HG02588 (cell line): ENCODE measurements at regions not wholly inside any gene's neighbourhood (a gene's known extent, or its start where the extent isn't known, plus 50 kb on each side); places are given as distances from the start of the nearest gene placed in this dataset.

Experiments used
- ATAC-seq: cut with Tn5 transposase; IDR thresholded peaks from one replicate; pipeline ENCODE4 v1.9.1; 2021; ENCODE audit warnings: mild to moderate bottlenecking, moderate library complexity; ENCODE audit not compliant: unreplicated experiment

DNA sequence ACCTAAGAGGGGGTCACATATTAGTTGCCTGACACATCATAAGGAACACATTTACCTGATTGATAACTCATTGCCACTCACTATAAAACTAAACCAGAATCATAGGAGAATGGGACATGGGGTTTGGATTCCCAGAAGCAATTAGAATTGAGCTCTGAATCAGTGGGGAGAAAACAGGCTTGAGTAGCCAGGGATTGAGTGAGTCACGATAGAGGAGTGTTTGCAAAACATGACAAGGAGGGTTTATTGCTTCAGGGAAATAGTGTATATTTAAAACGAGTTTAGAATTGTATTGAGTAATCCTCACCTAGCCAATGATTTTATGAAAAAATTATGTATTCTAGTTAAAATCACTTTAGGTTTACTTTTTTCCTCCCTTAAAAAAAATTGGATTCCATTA is 101.1 kb upstream of the THRB start:
- ATAC-seq = no peak

DNA sequence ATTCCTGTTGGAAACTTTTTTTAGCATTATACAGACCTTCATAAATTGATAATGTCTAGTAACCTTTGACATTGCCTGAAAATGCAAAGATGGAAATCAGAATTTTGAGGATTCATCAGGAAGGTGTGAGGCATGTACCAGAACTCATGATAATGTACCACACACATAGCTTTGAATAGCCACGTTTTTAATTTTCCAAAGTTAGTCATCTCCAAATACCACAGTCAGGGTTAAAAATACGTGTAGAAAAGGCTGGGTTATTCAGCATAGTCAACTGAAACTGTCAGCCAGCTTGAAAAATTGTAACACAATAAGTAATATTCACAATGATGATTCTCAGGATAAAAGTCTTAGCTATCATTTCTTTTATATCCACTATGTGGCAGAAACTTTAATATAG is 102.0 kb upstream of the THRB start:
- no peak for ATAC-seq

DNA sequence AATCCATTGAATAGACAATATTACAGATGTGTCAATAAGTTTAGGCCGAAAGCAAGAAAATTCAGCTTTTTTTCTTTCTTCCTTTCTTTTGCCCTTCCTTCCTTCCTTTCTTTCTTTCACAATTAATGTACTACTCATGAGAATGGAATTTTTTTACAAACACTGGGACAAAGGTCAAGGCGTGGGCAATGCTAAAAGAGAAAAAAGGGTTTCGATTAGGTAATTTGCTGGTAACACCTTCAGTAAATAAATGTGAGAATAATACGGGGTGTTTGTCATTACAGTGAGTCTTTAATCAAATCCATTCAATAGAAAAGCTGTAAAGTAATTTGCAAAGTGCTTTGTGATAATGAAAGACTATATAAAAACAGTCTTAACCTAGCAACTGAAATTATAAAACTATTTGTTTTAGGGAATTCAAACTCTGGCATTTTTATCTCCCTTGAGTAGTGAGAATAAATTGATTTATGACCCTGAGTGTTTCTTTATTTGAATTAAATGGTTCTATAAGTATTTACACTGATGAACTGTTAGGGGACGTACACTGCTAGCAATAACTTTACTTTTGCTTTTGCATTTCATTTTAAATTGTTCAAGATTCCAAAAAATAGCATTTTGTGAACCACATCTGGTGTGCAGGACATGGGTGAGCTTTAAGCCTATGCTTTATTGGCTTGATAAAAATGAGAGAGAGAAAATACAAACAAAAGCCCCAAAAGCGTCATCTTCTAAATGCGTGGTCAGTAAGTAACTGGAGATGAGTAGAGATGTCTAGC is 104.2 kb upstream of the THRB start:
- no peak for ATAC-seq

DNA sequence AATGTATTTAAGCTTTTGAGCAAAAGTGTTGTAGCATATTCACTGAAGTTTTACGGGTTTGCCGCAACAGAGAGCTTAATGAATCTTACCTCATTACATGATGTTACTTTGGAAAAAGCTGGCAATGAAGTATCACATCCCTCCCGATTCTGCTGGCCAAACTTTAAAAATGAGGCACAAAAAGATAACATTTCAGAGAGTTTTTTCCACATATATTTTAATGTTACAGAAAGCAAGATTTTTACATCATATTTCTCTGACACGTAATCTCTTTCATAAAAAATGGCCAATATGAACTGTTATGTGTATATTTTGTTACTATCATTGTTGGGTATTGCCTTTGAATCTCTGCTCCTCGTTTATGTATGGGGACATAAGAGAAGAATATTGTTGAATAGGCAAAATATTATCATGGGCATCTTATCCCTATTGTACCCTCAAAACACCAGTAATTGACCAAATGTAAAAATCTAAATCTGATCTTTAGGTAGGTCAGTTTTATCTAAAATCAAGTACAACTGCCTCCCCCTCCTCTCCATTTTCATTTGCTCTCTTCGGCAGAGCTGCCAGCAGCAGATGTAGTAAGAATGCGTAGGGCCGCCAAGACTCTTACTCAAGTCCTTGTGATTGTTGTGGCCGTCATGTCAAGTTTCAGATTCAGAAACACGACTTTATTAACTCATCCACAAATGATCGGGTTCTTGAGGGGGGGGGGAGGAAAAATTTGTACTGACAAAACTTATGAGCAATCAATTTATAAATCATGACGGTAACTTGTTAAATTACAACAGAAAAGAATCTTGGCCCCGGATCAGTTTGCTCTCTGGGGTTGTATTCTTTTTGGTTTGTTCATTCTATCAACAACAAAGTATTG is 106.7 kb upstream of the THRB start:
- ATAC-seq = no peak

DNA sequence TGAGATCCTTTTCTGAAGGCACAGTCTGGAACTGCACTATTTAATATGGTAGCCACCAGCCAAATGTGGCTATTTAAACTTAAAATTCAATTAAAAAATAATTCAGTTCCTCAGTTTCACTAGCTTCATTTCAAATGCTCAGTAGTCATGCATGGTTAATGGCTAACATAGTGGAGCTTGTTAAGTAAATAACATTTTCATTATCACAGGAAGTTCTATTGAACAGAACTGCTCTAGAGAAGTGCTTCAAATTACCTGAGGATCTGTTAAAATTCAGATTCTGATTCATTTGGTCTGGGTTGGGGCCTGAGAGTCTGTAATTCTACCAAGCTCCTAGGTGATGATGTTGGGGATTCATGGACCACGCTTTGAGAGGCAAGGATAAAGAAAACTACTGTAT is 109.6 kb upstream of the THRB start:
- ATAC-seq = no peak

DNA sequence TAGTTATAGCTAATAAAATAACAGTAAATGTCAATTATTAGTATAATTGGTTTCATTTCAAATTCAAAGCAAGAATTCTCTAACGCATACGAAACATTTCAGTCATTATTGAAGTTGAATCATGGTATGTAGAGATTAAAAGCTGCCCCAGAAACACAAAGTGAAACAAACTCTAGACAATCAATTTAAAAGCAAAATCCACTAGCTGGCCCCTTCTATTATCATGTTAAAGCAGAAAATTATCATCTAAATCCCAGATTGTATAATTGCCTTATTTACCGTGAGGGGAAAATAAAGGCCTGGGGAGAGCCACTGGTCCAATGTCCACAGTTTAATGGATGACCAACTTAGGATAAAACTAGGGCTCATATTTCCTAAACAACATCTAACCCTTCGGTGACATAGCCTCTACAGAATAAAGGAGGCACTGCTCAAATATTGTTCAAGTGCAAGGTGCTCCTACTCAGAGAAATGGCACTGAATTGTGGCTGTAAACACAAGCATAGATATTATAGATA is 110.9 kb upstream of the THRB start:
- ATAC-seq = no peak

DNA sequence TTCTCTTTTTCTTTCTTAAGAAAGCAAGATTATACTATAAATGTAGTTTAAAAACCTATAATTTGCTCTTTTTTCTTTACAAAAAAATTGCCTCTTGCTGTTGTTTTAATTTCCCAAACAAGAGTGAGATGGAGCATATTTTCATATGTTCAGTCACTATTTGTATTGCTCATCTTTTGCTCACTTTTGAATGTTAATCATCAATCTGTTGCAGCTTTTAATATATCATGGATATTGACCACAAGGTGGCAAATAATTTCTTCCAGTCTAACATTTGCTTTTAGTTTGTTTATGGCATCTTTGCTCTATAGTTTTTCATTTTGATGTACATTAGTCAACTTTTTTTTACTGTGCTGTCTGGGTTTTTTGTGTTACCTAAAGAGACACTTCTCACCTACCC is 112.6 kb upstream of the THRB start:
- ATAC-seq = no peak

DNA sequence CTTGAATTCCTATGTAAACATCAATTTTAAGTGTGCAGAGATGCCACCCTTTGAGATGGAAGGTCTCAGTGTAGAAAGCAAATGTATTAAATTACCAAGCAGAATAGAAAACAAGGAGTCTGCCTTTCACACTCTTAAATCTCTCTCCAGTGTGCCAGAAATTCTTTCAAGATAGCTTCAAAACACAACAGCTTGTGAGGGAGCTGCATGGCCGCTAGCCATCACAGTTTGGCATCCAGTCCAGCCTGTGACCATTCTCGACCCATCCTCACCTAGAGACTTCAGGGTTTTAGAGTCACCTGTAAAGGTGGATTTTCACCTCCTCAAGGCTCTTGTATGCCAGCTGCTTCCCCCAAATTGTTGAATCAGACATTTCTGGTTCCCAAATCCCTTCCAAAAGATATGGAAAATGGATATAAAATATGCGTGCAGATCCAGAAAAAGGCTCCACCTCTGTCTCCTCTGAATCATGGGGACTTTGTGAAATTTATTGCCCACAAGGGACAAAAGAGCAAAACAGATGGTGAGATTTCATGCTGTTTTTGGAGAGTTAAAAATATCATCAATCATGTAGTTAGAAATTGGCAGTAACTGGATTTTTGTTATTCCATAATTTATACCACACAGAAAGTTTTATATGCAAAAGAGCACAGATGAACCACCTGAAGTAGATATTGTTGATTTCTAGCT is 114.2 kb upstream of the THRB start:
- no peak for ATAC-seq

DNA sequence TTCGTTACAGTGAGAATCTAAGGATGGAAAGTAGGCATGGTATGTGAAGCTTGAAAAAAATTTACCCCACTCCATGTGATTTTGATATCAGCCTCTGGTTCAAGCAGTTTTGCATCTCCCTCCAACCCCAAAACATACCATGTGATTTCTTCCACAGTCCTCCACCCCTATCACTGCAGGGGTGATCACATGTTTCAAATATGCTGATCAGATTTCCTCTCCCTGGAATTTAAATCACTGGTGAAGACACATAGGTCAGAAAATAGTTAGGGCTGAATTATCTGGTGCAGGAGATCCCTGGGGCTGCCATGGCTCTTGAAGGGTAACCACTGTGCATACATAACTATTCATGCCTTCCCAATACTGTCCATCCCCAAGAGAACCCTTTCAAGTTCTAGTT is 119.7 kb upstream of the THRB start:
- ATAC-seq = no peak

DNA sequence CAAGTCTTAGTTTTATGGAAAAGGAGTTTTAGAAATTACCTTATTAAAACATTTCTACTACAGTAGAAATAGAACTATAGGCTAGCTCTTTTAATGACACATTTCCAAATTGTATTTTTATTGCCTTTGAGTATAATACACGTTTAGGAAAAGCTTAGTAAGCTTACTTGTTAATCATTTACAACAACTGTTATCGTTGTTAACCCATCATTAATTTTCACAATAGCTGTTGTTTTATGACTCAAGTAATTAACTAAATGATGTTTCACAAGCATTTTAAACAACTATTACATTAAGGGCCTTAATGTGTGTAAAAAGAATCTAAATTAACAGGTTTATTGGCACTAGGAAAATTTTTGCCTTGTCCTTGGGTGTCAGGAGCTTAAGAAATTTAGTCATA is 120.5 kb upstream of the THRB start:
- no peak for ATAC-seq

DNA sequence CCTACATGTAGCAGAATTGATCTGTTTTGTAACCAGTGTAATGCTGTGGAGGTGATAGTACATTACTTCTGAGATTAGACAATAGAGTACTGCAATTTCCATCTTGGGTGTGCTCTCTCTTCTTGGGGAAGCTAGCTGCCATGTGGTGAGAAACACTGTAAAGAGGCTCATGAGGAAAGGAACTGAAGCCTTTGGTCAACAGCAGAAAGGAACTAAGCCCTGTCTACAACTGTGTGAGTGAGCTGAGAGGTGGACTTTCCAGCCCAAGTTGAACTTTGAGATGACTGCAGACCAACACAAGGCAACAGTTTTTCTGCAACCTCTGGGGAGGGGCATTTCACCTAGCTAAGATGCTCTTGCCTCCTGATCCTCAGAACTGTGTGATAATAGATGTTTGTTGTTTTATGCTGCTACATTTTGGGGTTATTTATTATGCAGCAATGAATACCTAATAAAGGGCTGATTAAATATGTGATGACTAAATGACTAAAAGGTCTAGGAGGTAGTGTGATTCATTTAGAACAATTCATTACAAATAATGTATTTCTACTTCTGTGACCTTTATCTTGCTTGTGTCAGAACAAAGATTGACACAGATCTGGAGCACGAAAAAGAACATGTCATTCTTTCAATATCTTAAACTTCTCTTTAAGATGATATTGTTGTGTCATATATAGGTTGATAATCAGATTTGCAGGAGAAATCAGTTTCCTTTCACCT is 121.6 kb upstream of the THRB start:
- no peak for ATAC-seq

DNA sequence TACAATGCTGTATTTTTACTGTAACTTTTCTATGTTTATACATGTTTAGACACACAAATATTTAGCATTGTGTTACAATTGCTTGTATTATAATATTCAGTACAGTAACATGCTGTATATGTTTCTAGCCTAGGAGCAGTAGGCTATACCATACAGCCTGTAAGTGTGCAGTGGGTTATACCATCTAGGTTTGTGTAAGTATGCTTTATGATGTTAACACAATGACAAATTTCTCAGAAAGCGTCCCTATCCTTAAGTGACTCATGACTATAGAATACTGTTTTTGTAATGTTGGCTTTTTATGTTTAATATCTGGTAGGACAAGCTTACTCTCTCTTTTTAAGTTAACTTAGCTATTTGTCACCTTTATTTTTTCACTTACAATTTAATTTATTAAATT is 127.5 kb upstream of the THRB start:
- no peak for ATAC-seq

DNA sequence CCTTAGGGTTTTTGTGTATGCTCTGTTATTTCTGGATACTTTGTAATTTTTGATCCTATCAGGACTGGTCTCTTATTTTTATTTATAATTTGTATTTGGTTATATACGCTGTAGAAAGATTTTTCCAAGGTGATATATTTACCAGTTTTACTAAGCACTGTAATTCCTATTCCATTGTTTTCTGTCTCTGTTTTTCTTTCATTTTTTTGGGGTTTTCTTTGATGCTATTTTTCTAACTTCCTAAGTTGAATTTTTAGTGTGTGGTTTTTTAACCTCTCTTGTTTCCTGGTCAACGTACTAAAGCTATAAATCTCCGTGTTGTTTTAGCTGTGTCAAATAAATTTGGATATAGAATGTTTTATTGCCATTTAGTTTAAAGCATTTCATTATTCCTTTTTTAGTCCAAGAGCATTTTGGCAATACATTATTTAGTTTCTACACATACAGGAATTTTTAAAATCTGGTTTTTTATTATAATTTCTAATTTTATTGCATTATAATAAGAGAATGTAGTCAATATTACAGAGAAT is 128.1 kb upstream of the THRB start:
- no peak for ATAC-seq

DNA sequence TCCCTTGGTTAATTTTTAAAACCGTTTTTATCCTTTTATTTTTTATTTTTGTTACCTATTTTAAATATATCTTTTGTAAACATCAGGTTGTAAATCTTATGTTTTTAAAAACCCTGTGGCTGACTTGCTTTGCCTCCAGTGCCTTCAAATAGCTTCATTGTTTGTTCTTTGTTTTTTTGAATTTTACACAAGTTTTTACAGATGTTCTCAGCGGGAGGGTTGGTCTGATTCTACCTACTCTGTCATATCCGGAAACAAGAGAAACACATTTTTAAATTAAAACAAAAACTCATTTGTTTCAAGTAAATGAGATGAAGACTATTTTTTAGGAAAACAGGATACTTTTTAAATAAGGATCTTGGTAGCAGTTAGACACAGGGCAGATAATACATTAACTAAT is 129.0 kb upstream of the THRB start:
- no peak for ATAC-seq

DNA sequence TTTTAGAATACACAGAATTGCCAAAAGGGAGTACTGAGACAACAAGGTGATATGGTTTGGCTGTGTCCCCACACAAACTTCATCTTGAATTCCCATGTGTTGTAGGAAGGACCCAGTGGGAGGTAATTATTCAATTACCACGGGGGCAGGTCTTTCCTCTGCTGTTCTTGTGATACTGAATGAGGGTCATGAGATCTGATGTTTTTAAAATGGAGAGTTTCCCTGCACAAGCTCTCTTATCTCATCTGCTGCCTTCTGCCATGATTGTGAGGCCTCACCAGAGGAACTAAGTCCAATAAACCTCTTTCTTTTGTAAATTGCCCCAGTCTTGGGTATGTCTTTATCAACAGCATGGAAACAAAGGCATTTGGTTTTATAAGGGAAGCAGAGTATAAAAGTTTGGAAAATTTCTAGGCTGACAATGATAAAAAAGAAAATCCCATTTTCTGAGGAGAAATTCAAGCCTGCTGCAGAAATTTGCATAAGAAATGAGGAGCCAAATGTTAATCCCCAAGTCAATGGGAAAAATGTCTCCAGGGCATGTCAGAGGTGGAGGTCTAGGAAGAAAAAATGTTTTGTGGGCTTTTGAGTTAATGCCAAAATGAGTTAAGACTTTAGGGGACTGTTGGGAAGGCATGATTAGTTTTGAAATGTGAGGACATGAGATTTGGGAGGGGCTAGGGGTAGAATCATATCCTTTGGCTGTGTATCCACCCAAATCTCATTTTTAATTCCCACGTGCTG is 130.5 kb upstream of the THRB start:
- no peak for ATAC-seq

DNA sequence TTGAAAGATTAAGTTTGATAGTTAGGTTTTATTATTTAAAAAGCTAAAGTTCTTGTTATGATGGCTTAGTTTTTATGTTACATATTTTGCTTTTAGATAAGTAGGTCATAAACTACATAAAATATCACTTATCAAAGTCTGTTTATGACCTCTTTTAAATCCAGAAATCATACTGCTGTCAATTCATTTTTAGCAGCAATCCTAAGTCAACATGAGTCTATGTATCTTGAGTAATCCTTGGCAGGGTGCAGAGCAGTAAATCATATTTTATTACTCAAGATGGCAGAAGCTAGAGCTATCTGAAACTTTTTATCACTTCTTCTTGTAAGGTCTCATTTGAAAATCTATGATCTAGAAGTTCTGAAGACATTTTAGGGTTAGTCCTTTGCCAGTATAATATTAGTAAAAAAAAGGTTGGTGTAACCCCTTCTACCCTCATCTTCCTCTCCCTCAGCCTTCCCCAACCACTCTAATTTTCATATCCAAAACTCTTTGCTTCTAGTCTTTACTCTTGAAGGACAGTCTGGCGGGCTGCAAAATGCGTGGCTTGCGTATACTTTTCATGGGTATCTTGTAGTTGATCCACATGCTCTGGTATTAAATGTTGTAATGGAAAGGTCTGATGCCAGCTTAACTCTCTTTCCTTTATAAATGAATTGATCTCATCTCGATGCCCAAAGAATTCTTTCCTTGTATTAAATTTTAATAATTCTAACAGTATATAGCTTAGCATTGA is 134.0 kb upstream of the THRB start:
- no peak for ATAC-seq

DNA sequence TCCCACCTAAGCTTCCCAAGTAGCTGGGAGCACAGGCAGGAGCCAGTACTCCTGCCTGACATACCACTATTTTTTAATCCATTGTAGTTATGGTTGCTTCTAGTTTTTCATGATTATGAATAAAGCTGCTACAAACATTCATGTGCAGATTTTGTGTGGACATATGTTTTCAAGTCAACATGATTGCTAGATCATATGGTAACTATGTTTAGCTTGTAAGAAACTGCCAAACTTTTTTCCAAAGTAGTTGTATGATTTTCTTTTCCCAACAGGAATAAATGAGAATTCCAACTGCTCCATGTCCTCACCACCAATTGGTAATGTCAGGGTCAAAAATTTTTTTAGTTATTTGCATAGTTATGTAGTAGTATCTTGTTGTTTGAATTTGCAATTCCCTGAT is 136.8 kb upstream of the THRB start:
- no peak for ATAC-seq

DNA sequence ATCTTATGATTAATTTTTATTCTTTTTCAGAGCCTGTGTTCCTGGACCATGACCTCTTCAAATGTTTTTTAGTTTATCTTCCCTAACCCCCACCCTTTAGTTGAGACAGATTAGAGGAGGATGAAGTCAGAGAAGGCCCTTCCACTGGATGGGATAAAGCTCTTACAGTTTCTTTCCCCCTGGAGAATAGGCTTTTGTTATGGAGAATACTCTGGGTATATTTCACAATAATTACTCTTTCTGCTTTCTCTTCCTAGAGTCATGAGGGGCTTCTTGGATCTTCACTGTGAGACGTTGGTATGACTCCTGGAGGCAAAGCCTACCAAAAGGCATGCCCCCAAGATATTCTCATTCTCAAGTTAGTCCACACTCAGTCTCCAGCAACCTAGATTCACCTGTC is 144.4 kb upstream of the THRB start:
- no peak for ATAC-seq
